ENCODE measurements at regions not wholly inside any gene's neighbourhood (a gene's known extent, or its start where the extent isn't known, plus 50 kb on each side); places are given as distances from the start of the nearest gene placed in this dataset.

GRCh38 chr1:178028841-178029481, 59.1 kb upstream of the SEC16B start:
- TF ChIP-seq EZH2 (IDR thresholded peaks at IDR 0.05; ENCODE audit: low read depth, low read length, severe bottlenecking) (no peak), POLR2A (IDR thresholded peaks at IDR 0.05; ENCODE audit: control extremely low read depth in 1 of 2, low read depth in 2 of 2, low read length in 2 of 2) (no peak), TBP (IDR thresholded peaks at IDR 0.05; ENCODE audit: low read depth, low read length) (no peak), SP2 (IDR thresholded peaks at IDR 0.05; ENCODE audit: low read length) (no peak), CTCF (IDR thresholded peaks at IDR 0.05; ENCODE audit: control extremely low read depth in 1 of 3, insufficient read depth in 1 of 3, low read depth in 1 of 3, low read length in 3 of 3) (no peak), BRCA1 (IDR thresholded peaks at IDR 0.05; ENCODE audit: low read depth, low read length) (no peak), SP1 (IDR thresholded peaks at IDR 0.05; ENCODE audit: low read depth, low read length) (no peak), SUZ12 (IDR thresholded peaks at IDR 0.05; ENCODE audit: low read length) (no peak)
